Frontal cortex (tissue), 3 donors: ENCODE measurements at regions not wholly inside any gene's neighbourhood (a gene's known extent, or its start where the extent isn't known, plus 50 kb on each side); places are given as distances from the start of the nearest gene placed in this dataset.

Experiments used
- DNase-seq, 2 donors: peaks; one replicate each; pipeline ENCODE4 v3.0.0; 2012; ENCODE audit warnings: low spot score in 2 of 2
- FAIRE-seq: peaks from 2 replicates; lab custom pipeline; 2012; peaks lifted over from hg19 to GRCh38; lab: Jason Lieb, UNC
- donor health status: control.
- donor health status: control.
- donor health status: control.

GRCh38 chr14:85079842-85080730, 449.9 kb upstream of the FLRT2 start:
- no peak for DNase-seq
- FAIRE-seq = no peak

GRCh38 chr14:85084344-85084743, 445.6 kb upstream of the FLRT2 start:
- FAIRE-seq (no peak), DNase-seq (no peak)

DNA sequence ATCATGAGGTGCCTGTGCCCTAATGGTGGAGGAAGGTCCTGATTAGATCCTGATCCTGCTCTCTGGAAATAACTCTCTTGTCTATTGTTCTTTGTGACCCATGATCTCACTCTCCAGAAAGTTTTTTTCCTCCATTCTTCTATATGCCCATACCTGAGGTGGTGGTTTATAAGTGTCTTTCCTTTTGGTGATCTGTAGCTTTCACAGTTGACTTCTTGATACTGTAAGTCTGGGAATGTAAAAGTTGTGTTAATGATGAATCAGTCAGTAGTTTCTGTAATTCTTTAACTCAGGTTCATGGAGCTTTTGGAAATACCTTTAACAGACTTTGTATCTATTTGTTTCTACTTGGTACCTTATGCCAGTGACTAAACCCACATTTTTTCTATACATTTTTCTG, 444.0 kb upstream of the FLRT2 start:
- DNase-seq (no peak), FAIRE-seq (no peak)

- DNase-seq (no peak), FAIRE-seq (no peak)
These were observed 442.7 kb upstream of the FLRT2 start for GRCh38 chr14:85087201-85087600.

GRCh38 chr14:85088192-85088591, 441.8 kb upstream of the FLRT2 start:
- DNase-seq (no peak), FAIRE-seq (no peak)

DNA sequence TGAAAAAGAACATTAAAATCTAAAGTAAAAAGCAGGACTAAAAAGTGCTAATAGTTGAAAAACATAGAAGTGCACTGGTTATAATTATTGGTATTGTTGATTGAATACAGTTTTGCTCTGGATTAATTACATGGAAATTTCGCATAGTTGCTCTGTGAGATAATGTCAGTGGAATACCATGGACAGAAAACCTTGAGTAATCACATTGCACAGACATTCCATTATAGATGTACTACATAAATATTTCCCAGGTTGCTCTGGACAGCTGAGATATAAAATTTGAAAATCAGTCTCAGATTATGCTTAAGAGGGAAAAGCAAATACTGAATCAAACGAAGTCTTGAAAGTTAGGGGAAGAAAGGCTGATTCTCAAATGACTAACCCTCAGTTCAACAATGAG, 439.3 kb upstream of the FLRT2 start:
- no peak for DNase-seq
- FAIRE-seq = no peak

DNA sequence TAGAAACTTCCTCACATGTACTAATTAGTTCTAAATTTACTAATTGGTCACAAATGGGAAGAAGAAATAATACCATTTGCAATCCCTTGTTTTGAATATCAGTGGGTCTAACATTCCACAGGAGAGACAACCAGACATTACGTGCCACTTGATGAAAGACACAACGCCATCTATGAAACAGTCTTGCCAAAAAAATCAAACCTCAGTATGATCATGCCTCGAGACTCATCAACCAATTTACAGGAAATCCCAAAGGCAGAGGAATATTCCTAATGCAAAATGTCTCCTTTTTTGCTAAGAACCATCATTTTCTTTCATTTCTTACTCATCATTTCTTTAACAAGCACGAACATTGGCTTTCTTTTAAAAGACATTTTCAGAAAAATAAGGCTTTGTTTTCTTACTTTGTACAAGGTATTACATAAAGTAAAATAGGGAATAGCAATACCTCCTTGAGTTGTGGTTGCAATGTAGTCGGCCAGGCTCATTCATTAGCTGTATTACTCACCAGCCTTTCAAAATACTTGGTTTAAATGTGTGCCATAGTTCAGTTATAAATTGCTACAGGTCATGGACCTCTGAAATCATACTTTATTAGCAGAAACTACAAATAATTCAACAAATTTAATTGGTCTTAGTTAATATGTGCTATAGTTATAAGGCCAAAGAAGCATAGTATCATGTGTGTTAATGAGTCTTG, 436.2 kb upstream of the FLRT2 start:
- FAIRE-seq = no peak

DNA sequence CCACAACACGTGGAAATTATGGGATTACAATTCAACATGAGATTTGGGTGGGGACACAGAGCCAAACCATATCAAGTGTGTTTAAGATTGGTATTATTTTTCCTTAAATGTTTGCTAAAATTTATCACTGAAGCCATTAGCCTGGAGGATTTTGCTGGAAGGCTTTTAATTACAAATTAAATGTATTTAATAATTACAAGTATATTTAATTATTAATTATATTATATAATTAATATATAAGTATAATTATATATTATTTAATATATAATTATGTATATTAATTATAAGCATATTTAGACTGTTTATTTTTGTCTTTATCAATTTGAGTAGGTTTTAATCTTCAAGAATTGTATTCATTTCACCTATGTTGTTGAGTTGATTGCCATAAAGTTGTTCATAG, 427.4 kb upstream of the FLRT2 start:
- FAIRE-seq = peak; percentile 53

More for the DNA sequence above, 436.2 kb upstream of the FLRT2 start:
- no peak for DNase-seq

GRCh38 chr14:85106506-85106905, 423.4 kb upstream of the FLRT2 start:
- FAIRE-seq (no peak), DNase-seq (no peak)

More for the DNA sequence above, 427.4 kb upstream of the FLRT2 start:
- DNase-seq = no peak

- DNase-seq (no peak), FAIRE-seq (no peak)
These were observed 417.2 kb upstream of the FLRT2 start for GRCh38 chr14:85112762-85113161.

GRCh38 chr14:85115921-85116320, 414.0 kb upstream of the FLRT2 start:
- FAIRE-seq = no peak
- DNase-seq = no peak

DNA sequence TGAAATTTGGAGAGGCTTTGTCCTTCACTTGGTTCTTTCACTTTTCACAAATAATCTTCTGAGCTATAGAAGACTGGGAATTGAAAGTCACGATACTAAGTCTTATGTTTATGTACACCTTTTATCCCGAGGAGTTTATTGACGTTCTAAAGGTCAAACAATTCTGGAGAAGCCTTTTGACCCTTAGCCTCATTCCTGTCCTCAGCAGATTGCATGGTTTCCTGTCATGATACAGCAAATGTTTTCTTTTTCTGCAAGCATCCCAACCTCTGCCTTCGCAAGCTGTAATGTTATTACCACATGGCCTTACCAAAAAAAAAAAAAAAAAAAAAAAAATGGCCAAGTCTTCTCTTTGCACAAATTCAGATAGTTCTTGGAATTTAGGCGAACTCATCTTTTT, 411.7 kb upstream of the FLRT2 start:
- FAIRE-seq = no peak
- no peak for DNase-seq

DNA sequence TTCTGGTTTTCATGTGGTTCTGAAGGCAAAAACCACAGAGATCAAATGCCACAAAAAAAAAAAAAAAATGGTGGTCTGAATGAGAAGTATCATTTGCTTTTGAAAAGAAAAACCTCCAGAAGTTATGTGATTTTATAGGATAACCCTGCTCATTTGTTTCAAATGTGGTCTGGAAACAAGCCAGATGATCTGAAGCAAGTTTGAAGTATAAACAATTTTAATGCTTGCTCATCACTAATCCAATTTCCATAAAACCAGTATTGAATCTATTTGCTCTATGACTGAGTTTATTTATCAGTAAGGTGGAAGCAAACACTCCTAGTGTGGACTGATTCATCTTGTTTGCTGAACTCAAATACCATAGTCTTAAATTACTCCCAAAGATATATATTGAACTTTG, 407.3 kb upstream of the FLRT2 start:
- FAIRE-seq (no peak), DNase-seq (no peak)

DNA sequence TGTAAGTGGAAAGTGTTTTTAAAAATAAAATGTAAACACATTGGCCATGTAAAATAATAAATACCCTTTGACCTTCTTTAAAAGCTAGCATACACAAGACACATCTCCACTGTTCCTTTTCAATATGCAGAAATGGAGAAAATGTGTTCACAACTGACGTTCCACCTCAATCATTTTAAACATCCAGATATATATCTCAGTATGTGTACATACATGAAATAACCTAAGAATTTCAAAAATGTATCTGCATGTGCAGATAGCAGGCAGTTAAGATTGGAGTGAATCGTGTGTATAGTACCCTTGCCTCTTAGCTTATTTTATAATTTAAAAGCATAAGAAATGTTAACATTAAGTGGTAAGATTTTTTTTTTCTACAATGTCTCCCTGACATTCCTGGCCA, 406.2 kb upstream of the FLRT2 start:
- DNase-seq (no peak), FAIRE-seq (no peak)

DNA sequence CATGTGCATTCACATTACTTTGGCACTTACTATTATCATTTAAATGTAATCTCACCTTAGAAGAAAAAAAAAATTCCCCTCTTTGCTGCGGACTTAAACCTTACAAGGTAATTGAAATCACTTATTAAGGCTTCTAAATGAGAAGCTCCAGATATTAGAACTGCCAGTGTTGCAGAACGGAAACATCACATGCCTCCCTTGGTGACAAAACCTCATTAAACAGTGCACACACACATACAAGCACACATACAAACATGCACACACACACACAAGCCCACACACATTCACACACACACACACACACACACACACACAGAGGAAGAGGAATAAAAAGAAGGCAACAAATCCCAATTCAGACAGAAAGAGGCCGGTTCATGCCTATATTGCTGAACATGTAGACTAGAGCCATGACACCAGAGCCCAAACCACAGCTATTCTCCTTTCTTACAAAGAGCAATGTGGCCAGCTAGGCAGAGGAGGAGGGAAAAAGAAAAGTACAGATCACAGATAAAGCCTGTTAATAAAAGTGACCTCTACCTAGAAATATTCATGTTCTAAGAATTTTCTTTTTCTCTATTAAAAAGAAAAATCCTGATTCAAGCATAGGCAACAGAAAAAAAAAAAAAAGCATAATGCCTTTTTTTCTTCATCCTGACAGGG, 405.2 kb upstream of the FLRT2 start:
- DNase-seq (no peak), FAIRE-seq (no peak)

- DNase-seq = no peak
- no peak for FAIRE-seq
These were observed 404.7 kb upstream of the FLRT2 start for GRCh38 chr14:85125291-85125670.

DNA sequence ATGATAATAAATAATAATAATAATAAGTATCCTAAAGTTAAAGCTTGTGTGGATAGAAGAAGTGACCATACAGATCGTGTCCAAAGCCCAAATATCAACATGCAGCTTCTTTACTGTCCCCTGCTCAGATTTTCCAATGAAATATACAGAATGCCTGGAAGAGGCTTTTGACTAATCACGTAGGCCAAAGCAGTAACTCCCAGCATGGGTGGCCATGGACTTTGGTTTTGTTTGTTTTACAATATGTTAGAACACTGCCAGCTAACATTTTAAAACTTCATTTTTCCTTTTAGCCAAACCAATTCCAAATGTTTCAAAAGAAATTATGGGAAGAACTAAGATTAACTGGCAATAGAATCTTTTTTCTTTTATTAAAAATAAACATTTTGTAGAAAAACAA, 400.0 kb upstream of the FLRT2 start:
- no peak for DNase-seq
- FAIRE-seq = no peak

DNA sequence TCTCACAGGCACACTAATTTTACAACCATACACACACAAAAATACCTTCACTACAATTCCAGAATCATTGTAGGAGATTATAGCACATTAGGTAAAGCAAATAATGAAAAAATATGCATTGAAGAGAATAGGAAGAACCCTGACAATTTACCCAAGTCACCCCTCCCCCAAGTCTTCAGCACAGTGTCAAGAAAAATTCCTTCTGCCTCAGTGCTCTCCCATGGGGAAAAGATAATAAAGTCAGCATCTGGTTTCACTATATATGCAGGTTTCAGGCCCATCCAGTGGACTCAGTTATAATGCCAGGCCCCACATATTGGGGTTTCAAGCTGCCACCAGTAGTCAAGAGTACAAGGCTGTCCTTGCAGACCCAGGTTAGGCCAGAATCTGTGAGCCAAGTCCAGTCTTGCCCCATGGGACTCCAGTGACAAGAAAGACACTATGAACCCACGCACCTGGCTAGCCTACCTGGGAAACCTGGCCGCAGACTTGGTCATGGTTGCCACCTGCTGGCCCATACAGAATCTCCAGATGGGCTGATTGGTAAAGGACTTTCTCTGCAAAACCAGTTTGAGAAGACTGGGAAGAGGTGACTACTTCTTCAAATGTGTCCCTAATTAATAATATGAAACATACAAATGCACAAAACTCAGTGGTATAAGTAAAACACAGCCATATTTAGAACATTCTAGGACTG, 398.6 kb upstream of the FLRT2 start:
- DNase-seq (no peak), FAIRE-seq (no peak)

GRCh38 chr14:85142982-85143381, 387.0 kb upstream of the FLRT2 start:
- FAIRE-seq (no peak), DNase-seq (no peak)

GRCh38 chr14:85146779-85147178, 383.2 kb upstream of the FLRT2 start:
- DNase-seq (no peak), FAIRE-seq (no peak)
